ENCODE measurements at regions not wholly inside any gene's neighbourhood (a gene's known extent, or its start where the extent isn't known, plus 50 kb on each side); places are given as distances from the start of the nearest gene placed in this dataset.

- Mint-ChIP-seq H3K9me3 (ENCODE audit: unreplicated experiment) (no peaks in the 10 kb centered on the region), H3K27ac (ENCODE audit: unreplicated experiment) (no peak overlapping the region), H3K36me3 (ENCODE audit: low read depth, unreplicated experiment) (no peaks in the 10 kb centered on the region), H3K27me3 (ENCODE audit: low read depth, unreplicated experiment) (no peaks in the 10 kb centered on the region), H3K4me1 (ENCODE audit: low read depth, unreplicated experiment) (no peaks in the 10 kb centered on the region), H3K4me3 (ENCODE audit: unreplicated experiment) (no peak overlapping the region)
- Histone ChIP-seq H3K9ac (ENCODE audit: low read length) (no peak overlapping the region), H3K27me3 (ENCODE audit: insufficient read depth, low read length) (no peaks in the 10 kb centered on the region), H2AFZ (ENCODE audit: low read depth, low read length) (no peak overlapping the region), H3K36me3 (ENCODE audit: insufficient read depth, low read length) (no peaks in the 10 kb centered on the region), H3K9me3 (ENCODE audit: insufficient read depth, low read depth, low read length) (peaks cover 3% of the 10 kb centered on the region), H3K79me2 (ENCODE audit: insufficient read depth, low read length) (no peaks in the 10 kb centered on the region), H3K4me3 (ENCODE audit: insufficient read depth, low read depth, low read length) (no peak overlapping the region), H3K27ac (ENCODE audit: low read depth, low read length) (no peak overlapping the region), H3K4me1 (ENCODE audit: insufficient read depth, low read length) (no peaks in the 10 kb centered on the region), H4K20me1 (ENCODE audit: insufficient read depth, low read length) (no peaks in the 10 kb centered on the region), H3K4me2 (ENCODE audit: low read length) (no peak overlapping the region)
- FAIRE-seq, result no peak
- TF ChIP-seq, protein P1, sequence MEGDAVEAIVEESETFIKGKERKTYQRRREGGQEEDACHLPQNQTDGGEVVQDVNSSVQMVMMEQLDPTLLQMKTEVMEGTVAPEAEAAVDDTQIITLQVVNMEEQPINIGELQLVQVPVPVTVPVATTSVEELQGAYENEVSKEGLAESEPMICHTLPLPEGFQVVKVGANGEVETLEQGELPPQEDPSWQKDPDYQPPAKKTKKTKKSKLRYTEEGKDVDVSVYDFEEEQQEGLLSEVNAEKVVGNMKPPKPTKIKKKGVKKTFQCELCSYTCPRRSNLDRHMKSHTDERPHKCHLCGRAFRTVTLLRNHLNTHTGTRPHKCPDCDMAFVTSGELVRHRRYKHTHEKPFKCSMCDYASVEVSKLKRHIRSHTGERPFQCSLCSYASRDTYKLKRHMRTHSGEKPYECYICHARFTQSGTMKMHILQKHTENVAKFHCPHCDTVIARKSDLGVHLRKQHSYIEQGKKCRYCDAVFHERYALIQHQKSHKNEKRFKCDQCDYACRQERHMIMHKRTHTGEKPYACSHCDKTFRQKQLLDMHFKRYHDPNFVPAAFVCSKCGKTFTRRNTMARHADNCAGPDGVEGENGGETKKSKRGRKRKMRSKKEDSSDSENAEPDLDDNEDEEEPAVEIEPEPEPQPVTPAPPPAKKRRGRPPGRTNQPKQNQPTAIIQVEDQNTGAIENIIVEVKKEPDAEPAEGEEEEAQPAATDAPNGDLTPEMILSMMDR (IDR thresholded peaks at IDR 0.05; ENCODE audit: insufficient read depth, low read depth, low read length), result no peak
- no peak for TF ChIP-seq EZH2 (IDR thresholded peaks at IDR 0.05; ENCODE audit: insufficient read depth, low read length)
- no peak for DNase-seq (ENCODE audit: low read depth)
These were observed 716.4 kb upstream of the NOVA1 start for GRCh38 chr14:27314231-27314630.

DNA sequence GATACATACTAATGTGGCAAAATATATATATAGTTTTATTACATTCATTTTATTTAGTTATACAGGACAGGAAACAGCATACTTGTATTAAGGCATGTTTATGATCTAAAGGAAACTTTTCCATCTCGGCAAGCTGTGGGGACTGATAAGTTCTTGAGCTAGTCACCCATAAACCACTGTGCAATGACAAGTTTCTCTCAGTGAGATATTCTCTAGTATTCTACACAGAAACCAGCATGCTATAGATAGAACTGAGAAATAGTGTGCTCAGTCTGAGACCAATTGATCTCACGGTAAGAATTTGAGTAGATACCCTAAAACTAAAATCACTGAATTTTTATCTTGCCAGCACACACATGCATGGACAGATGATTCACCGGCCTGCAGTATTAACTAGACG lies 717.6 kb upstream of the NOVA1 start:
- Histone ChIP-seq H3K4me1 (ENCODE audit: insufficient read depth, low read length) (no peaks in the 10 kb centered on the region), H3K4me2 (ENCODE audit: low read length) (no peak overlapping the region), H3K4me3 (ENCODE audit: insufficient read depth, low read depth, low read length) (no peak overlapping the region), H4K20me1 (ENCODE audit: insufficient read depth, low read length) (no peaks in the 10 kb centered on the region), H3K27me3 (ENCODE audit: insufficient read depth, low read length) (no peaks in the 10 kb centered on the region), H3K27ac (ENCODE audit: low read depth, low read length) (no peak overlapping the region), H3K9me3 (ENCODE audit: insufficient read depth, low read depth, low read length) (peaks cover 3% of the 10 kb centered on the region), H3K36me3 (ENCODE audit: insufficient read depth, low read length) (no peaks in the 10 kb centered on the region), H3K79me2 (ENCODE audit: insufficient read depth, low read length) (no peaks in the 10 kb centered on the region), H3K9ac (ENCODE audit: low read length) (no peak overlapping the region), H2AFZ (ENCODE audit: low read depth, low read length) (no peak overlapping the region)
- Mint-ChIP-seq H3K27me3 (ENCODE audit: low read depth, unreplicated experiment) (no peaks in the 10 kb centered on the region), H3K9me3 (ENCODE audit: unreplicated experiment) (no peaks in the 10 kb centered on the region), H3K27ac (ENCODE audit: unreplicated experiment) (no peak overlapping the region), H3K36me3 (ENCODE audit: low read depth, unreplicated experiment) (no peaks in the 10 kb centered on the region), H3K4me3 (ENCODE audit: unreplicated experiment) (no peak overlapping the region), H3K4me1 (ENCODE audit: low read depth, unreplicated experiment) (no peaks in the 10 kb centered on the region)
- no peak for TF ChIP-seq EZH2 (IDR thresholded peaks at IDR 0.05; ENCODE audit: insufficient read depth, low read length)
- TF ChIP-seq, protein P1 (IDR thresholded peaks at IDR 0.05; ENCODE audit: insufficient read depth, low read depth, low read length), result no peak
- DNase-seq (ENCODE audit: low read depth) (no peak), FAIRE-seq (no peak)

- peaks cover 3% of the 10 kb centered on the region for H3K9me3 ChIP-seq (ENCODE audit: insufficient read depth, low read depth, low read length)
- no peak overlapping the region for H3K4me3 ChIP-seq (ENCODE audit: insufficient read depth, low read depth, low read length)
- H2AFZ ChIP-seq (ENCODE audit: low read depth, low read length), result no peak overlapping the region
- H3K27me3 Mint-ChIP-seq (ENCODE audit: low read depth, unreplicated experiment), result no peaks in the 10 kb centered on the region
- H3K4me1 Mint-ChIP-seq (ENCODE audit: low read depth, unreplicated experiment), result no peaks in the 10 kb centered on the region
- H3K4me1 ChIP-seq (ENCODE audit: insufficient read depth, low read length), result no peaks in the 10 kb centered on the region
- TF ChIP-seq, protein P1 (IDR thresholded peaks at IDR 0.05; ENCODE audit: insufficient read depth, low read depth, low read length), result no peak
- no peak for TF ChIP-seq EZH2 (IDR thresholded peaks at IDR 0.05; ENCODE audit: insufficient read depth, low read length)
- H3K4me3 Mint-ChIP-seq (ENCODE audit: unreplicated experiment), result no peak overlapping the region
- no peaks in the 10 kb centered on the region for H3K36me3 Mint-ChIP-seq (ENCODE audit: low read depth, unreplicated experiment)
- no peak overlapping the region for H3K4me2 ChIP-seq (ENCODE audit: low read length)
- no peak overlapping the region for H3K9ac ChIP-seq (ENCODE audit: low read length)
- H3K79me2 ChIP-seq (ENCODE audit: insufficient read depth, low read length), result no peaks in the 10 kb centered on the region
- no peak overlapping the region for H3K27ac ChIP-seq (ENCODE audit: low read depth, low read length)
- H3K9me3 Mint-ChIP-seq (ENCODE audit: unreplicated experiment), result no peaks in the 10 kb centered on the region
- FAIRE-seq, result no peak
- DNase-seq (ENCODE audit: low read depth), result no peak
- no peaks in the 10 kb centered on the region for H3K36me3 ChIP-seq (ENCODE audit: insufficient read depth, low read length)
- H4K20me1 ChIP-seq (ENCODE audit: insufficient read depth, low read length), result no peaks in the 10 kb centered on the region
- H3K27me3 ChIP-seq (ENCODE audit: insufficient read depth, low read length), result no peaks in the 10 kb centered on the region
- H3K27ac Mint-ChIP-seq (ENCODE audit: unreplicated experiment), result no peak overlapping the region
These were observed 718.1 kb upstream of the NOVA1 start for GRCh38 chr14:27315947-27316346.
